RWPE1 (cell line): ENCODE measurements at regions not wholly inside any gene's neighbourhood (a gene's known extent, or its start where the extent isn't known, plus 50 kb on each side); places are given as distances from the start of the nearest gene placed in this dataset.

Experiments used
- CTCF ChIA-PET: fragments of 350-600 bp; sonication (Branson Sonifier 250); formaldehyde crosslinking; extraction: SDS; loops from one replicate; lab custom pipeline; 2021; lab: Yijun Ruan, JAX
- POLR2A ChIA-PET: fragments of 400-600 bp; formaldehyde crosslinking; extraction: SDS; loops from one replicate; lab custom pipeline; 2020; ENCODE audit warnings: antibody characterized with exemption; ENCODE audit not compliant: low non-redundant PET; lab: Yijun Ruan, JAX
- DNase-seq: peaks from one replicate; pipeline ENCODE4 v3.0.0; 2012; ENCODE audit warnings: low spot score
- H3K27ac ChIP-seq: fragments of 450-650 bp; 2 replicates; pipeline ENCODE4 v1.5.1; 2017
- CTCF ChIP-seq: fragments of 450-650 bp; conservative IDR thresholded peaks from 2 replicates; pipeline ENCODE4 v1.5.1; 2017; ENCODE audit warnings: low read depth, mild to moderate bottlenecking

GRCh38 chr2:125582516-125582915 lies 1073.4 kb upstream of the GYPC start:
- TF ChIP-seq CTCF, result no peak
- H3K27ac ChIP-seq, result no peak overlapping the region
- CTCF ChIA-PET, result no interaction called here
- POLR2A ChIA-PET, result no interaction called here
- no peak for DNase-seq

GRCh38 chr2:125584732-125585131 lies 1071.2 kb upstream of the GYPC start:
- POLR2A ChIA-PET, result no interaction called here
- CTCF ChIA-PET, result no interaction called here
- no peak for DNase-seq
- no peak for TF ChIP-seq CTCF
- H3K27ac ChIP-seq, result no peak overlapping the region

GRCh38 chr2:125588780-125589179 lies 1067.2 kb upstream of the GYPC start:
- TF ChIP-seq CTCF, result no peak
- CTCF ChIA-PET, result interaction anchor here (0.7 kb wide), 1 partner anchor 121 kb away, joined by 3 read pairs; no protein-coding TSS in a partner anchor
- DNase-seq, result no peak
- POLR2A ChIA-PET, result no interaction called here
- H3K27ac ChIP-seq, result no peak overlapping the region

GRCh38 chr2:125591954-125592353 lies 1064.0 kb upstream of the GYPC start:
- H3K27ac ChIP-seq, result no peak overlapping the region
- no peak for TF ChIP-seq CTCF
- POLR2A ChIA-PET, result no interaction called here
- CTCF ChIA-PET, result no interaction called here
- DNase-seq, result no peak

- CTCF ChIA-PET, result no interaction called here
- no peak for DNase-seq
- H3K27ac ChIP-seq, result no peak overlapping the region
- TF ChIP-seq CTCF, result no peak
- POLR2A ChIA-PET, result no interaction called here
Measured at GRCh38 chr2:125593036-125593435, 1062.9 kb upstream of the GYPC start.

GRCh38 chr2:125596612-125597011 lies 1059.3 kb upstream of the GYPC start:
- ChIA-PET POLR2A (no interaction called here), CTCF (interaction anchor here (0.7 kb wide), 1 partner anchor 566 kb away, joined by 4 read pairs; no protein-coding TSS in a partner anchor)
- H3K27ac ChIP-seq, result no peak overlapping the region
- TF ChIP-seq CTCF, result no peak
- no peak for DNase-seq

- H3K27ac ChIP-seq, result no peak overlapping the region
- no peak for DNase-seq
Measured at GRCh38 chr2:125615438-125615837, 1040.5 kb upstream of the GYPC start.

More at GRCh38 chr2:125615438-125615837, 1040.5 kb upstream of the GYPC start:
- CTCF ChIA-PET, result no interaction called here
- TF ChIP-seq CTCF, result no peak
- POLR2A ChIA-PET, result no interaction called here
